22Rv1 (cell line): ENCODE measurements at regions not wholly inside any gene's neighbourhood (a gene's known extent, or its start where the extent isn't known, plus 50 kb on each side); places are given as distances from the start of the nearest gene placed in this dataset.

Experiments used
- H3K27ac ChIP-seq: fragments of 450-650 bp; 2 replicates; pipeline ENCODE4 v1.5.1; 2017
- ZFX ChIP-seq: fragments of 450-650 bp; IDR thresholded peaks from 2 replicates; pipeline ENCODE4 v1.6.1; 2017; ENCODE audit warnings: antibody characterized with exemption, borderline replicate concordance
- TF ChIP-seq, protein P1 (sequence below): fragments of 450-650 bp; IDR thresholded peaks from 2 replicates; pipeline ENCODE4 v1.5.1; 2017; ENCODE audit warnings: mild to moderate bottlenecking

DNA sequence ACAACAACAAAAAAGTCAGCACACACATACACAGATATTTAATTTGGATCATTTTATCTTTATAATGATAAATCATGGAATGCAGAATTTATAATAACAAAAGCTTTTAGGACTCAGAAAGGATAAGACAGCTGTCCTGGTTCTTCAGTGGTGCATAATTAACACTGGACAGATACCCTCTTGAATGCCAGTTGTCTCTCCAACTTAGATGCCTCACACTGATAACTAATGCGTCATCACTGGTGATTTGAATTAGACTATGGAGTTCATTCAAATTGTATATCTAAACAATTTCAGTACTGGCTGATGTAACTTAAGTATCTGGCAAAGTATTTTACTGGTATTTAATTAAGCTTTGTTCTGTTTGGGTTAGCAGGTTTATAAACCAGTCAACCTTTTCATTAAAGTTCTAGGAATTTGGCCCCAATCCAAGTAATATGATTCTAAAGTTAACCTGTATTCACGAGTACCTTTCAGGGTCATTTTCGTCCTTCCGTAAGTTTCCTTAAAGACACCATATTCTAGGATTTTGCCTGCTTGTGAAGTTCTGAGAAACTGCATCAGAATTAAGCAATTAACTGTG, 1199.5 kb upstream of the TMPRSS15 start:
- no peak for TF ChIP-seq ZFX
- H3K27ac ChIP-seq, result peak overlapping the region; percentile 37; the same call in 1 of the 2 replicates

- H3K27ac ChIP-seq, result no peak overlapping the region
- no peak for TF ChIP-seq ZFX
- TF ChIP-seq, protein P1, sequence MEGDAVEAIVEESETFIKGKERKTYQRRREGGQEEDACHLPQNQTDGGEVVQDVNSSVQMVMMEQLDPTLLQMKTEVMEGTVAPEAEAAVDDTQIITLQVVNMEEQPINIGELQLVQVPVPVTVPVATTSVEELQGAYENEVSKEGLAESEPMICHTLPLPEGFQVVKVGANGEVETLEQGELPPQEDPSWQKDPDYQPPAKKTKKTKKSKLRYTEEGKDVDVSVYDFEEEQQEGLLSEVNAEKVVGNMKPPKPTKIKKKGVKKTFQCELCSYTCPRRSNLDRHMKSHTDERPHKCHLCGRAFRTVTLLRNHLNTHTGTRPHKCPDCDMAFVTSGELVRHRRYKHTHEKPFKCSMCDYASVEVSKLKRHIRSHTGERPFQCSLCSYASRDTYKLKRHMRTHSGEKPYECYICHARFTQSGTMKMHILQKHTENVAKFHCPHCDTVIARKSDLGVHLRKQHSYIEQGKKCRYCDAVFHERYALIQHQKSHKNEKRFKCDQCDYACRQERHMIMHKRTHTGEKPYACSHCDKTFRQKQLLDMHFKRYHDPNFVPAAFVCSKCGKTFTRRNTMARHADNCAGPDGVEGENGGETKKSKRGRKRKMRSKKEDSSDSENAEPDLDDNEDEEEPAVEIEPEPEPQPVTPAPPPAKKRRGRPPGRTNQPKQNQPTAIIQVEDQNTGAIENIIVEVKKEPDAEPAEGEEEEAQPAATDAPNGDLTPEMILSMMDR, result 0 out of 2 replicates have a peak, but pooled peaks have one; percentile 9
Observed at GRCh38 chr21:19608101-19608621, 1204.6 kb upstream of the TMPRSS15 start.

DNA sequence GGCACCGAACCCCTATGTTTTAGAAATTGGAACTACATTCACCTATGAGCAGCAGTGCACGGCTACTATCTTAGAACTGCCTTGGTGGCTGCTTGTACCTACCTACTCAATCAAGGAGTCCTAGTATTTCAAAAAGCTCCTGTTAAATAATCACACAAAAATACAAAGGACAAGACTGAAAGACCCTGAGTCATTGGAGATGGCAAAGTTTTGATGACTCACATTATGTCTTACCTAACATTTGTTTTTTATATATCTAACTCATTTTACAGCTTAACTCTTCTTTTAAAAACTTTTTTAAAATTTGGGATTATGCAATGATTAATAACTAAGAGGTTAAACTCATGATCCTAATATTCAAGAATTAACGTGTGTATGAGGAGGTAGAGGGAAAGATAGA, 1206.0 kb upstream of the TMPRSS15 start:
- no peak overlapping the region for H3K27ac ChIP-seq
- no peak for TF ChIP-seq ZFX
- TF ChIP-seq, protein P1, result no peak

DNA sequence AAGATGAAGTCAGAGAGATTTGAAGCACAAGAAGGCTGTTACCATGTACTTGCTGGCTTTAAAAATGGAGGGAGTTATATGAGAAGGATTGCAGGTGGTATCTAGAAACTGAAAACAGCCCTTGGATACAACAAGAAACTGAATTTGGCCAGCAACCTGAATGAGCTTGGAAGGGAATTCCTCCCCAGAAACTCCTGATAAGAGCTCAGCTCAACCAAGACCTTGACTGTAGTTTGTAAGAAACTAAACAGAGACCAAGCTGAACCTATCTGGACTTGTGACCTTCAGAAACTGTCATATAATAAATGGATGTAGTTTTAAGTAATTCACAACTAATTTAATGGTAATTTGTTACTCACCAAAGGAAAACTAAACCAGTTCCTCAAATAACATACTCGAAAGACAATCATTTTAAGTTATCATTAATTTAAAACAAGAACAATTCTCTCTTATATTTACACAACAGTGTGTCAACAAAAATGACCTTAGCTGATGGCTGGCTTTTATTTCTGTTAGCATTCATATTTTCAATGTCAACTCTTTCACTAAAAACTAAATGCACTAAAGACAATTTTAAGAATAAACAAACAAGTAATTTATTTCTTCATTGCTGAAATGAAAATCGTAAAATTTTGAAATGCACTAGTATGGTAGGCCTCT, 1218.4 kb upstream of the TMPRSS15 start:
- H3K27ac ChIP-seq, result no peak overlapping the region
- TF ChIP-seq, protein P1, result no peak
- no peak for TF ChIP-seq ZFX

- TF ChIP-seq, protein P1, result no peak
- no peak for TF ChIP-seq ZFX
Observed at GRCh38 chr21:19640964-19641363, 1237.4 kb upstream of the TMPRSS15 start.

GRCh38 chr21:19648391-19648790, 1244.8 kb upstream of the TMPRSS15 start:
- TF ChIP-seq, protein P1, result no peak
- no peak for TF ChIP-seq ZFX
- no peak overlapping the region for H3K27ac ChIP-seq

More at GRCh38 chr21:19640964-19641363, 1237.4 kb upstream of the TMPRSS15 start:
- no peak overlapping the region for H3K27ac ChIP-seq

GRCh38 chr21:19683492-19683891, 1279.9 kb upstream of the TMPRSS15 start:
- TF ChIP-seq, protein P1, result no peak
- TF ChIP-seq ZFX, result no peak

More at GRCh38 chr21:19683492-19683891, 1279.9 kb upstream of the TMPRSS15 start:
- no peak overlapping the region for H3K27ac ChIP-seq
